Bronchial epithelial cell (primary cell): ENCODE measurements at regions not wholly inside any gene's neighbourhood (a gene's known extent, or its start where the extent isn't known, plus 50 kb on each side); places are given as distances from the start of the nearest gene placed in this dataset.

Source experiments
- DNase-seq: peaks from one replicate; pipeline ENCODE4 v3.0.0-alpha.2; 2010; ENCODE audit warnings: low read depth
- FAIRE-seq: peaks from 2 replicates; lab custom pipeline; 2011; peaks lifted over from hg19 to GRCh38; lab: Jason Lieb, UNC
- H3K27me3 ChIP-seq: 2 replicates; pipeline ENCODE4 v1.5.1; 2011; ENCODE audit warnings: low read length; ENCODE audit not compliant: control insufficient read depth, insufficient read depth
- H3K36me3 ChIP-seq: 2 replicates; pipeline ENCODE4 v1.5.1; 2011; ENCODE audit warnings: low read length; ENCODE audit not compliant: control insufficient read depth, insufficient read depth
- H3K4me3 ChIP-seq: 2 replicates; pipeline ENCODE4 v1.5.1; 2011; ENCODE audit warnings: mild to moderate bottlenecking, low read depth, low read length, control low read depth
- TF ChIP-seq, protein P1 (sequence below): IDR thresholded peaks from 2 replicates; pipeline ENCODE4 v1.5.1; 2011; ENCODE audit warnings: mild to moderate bottlenecking, moderate library complexity, low read length, control low read depth, inconsistent platforms; ENCODE audit not compliant: insufficient read depth, severe bottlenecking

DNA sequence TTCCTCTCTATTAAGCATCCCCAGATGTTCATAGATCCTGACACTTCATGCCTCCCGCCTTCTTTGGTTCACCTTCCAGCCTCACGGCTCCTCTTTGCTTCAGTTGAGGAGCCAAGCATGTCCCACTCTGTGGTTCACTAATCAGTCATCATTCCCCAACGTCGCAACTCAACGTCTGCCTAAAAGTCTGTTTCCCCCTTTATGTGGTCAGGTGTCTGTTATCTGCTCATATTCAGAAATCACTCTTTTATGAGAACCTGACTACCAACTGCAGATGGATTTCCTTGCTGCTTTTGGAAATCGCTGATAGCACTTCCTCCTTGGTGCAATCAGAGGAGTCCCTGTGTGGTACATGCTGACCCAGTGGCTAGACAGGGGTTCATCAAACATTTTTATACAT lies 94.1 kb upstream of the VANGL1 start:
- no peak for DNase-seq
- H3K27me3 ChIP-seq, result no peaks in the 10 kb centered on the region
- FAIRE-seq, result no peak
- H3K36me3 ChIP-seq, result no peaks in the 10 kb centered on the region
- no peak overlapping the region for H3K4me3 ChIP-seq
- TF ChIP-seq, protein P1, sequence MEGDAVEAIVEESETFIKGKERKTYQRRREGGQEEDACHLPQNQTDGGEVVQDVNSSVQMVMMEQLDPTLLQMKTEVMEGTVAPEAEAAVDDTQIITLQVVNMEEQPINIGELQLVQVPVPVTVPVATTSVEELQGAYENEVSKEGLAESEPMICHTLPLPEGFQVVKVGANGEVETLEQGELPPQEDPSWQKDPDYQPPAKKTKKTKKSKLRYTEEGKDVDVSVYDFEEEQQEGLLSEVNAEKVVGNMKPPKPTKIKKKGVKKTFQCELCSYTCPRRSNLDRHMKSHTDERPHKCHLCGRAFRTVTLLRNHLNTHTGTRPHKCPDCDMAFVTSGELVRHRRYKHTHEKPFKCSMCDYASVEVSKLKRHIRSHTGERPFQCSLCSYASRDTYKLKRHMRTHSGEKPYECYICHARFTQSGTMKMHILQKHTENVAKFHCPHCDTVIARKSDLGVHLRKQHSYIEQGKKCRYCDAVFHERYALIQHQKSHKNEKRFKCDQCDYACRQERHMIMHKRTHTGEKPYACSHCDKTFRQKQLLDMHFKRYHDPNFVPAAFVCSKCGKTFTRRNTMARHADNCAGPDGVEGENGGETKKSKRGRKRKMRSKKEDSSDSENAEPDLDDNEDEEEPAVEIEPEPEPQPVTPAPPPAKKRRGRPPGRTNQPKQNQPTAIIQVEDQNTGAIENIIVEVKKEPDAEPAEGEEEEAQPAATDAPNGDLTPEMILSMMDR, result no peak

DNA sequence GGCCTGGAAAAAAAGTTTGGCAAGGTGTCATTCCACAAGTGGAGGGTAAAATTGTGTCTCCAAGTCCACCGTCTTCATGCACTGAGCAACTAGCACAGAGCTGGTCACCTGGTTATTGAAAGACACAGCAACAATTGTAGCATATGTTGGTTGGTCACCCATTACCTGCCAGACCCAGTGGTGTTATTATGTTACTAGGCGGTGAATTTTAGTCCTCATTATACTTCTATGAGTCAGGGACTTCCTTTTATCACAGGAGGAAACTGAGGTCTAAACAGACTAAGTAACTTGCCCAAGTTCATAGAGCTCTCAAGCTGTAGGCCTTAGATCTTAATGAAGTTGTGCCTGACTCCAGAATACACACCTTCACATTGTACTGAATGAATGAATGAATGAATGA lies 94.9 kb upstream of the VANGL1 start:
- Histone ChIP-seq H3K27me3 (no peaks in the 10 kb centered on the region), H3K36me3 (no peaks in the 10 kb centered on the region), H3K4me3 (no peak overlapping the region)
- no peak for FAIRE-seq
- peak; percentile 44 for DNase-seq
- TF ChIP-seq, protein P1, result no peak

DNA sequence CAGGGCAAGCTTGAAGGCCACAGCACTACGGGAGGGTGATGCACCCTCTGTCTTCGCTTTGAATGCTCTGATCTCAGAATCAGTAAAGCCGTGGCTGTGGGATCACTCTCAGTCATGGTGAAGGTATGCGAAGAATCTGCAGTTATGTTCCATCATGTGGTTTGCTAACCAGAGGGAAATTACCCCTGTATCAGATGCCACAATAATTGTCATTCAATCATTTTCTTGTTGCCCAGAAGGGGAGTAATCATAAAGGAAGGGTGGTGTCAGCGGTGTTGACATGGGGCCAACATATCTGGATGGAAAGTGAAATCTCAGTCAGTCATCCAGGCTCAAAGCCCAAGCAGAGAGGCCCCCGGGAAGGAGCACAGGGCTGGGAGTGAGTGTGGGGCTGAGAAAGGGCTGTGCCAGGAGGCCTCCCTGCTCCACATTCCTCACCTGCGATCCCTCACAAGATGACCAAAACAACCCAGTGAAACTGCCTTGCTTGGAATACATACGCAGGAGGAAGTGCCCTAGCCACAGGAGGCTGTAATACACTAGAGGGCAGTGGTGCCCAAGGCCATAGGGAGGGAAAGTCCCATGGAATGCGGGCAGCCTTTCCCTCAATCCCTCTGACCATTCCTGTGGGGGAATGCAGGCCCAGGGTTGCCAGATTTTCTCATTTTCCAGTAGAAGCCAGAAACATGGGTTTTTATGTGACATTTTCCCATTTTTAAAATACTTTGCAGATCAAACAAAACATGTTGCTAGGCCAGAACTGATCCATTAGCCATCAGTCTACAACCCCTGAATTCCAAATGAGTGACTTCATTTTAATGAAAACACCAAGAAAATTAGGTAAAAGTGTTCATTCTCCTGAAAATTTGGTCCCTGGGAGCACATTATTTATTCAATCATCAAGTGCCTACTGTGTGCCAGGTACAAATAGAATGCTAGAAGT lies 95.7 kb upstream of the VANGL1 start:
- DNase-seq (peak; percentile 97), FAIRE-seq (no peak)
- TF ChIP-seq, protein P1, result peak; percentile 81
- H3K27me3 ChIP-seq, result no peaks in the 10 kb centered on the region
- H3K4me3 ChIP-seq, result no peak overlapping the region
- H3K36me3 ChIP-seq, result no peaks in the 10 kb centered on the region

DNA sequence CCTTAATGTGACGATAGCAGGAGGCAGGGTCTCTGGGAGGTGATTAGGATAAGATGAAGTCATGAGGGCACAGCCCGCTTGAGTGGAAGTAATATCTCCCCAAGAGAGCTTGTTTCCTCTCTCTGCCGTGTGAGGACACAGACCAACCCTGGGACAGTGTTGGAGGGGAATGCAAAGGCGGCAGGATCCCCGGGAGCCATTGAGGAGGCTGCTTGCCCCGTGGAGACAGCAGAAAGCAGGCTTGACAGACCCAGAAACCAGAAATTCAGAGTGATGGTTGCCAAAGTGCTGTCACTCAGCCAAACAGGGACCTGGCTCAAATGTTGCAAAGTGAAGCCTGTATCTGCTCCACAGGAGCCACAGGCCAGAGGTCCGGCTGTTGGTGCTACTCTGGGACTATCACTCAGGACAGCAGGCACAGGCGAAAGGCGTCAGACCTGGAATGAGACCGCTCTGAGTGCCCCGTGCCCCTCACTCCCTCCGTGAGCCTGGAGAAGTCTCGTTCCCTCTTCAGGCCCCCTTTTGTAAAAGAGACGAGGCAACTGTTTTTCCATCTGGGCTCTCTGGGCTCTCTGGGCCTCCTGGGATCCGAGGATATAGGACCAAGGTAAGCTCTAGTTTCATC lies 96.6 kb upstream of the VANGL1 start:
- no peaks in the 10 kb centered on the region for H3K36me3 ChIP-seq
- TF ChIP-seq, protein P1, result no peak
- FAIRE-seq, result no peak
- DNase-seq, result no peak
- no peak overlapping the region for H3K4me3 ChIP-seq
- H3K27me3 ChIP-seq, result no peaks in the 10 kb centered on the region

DNA sequence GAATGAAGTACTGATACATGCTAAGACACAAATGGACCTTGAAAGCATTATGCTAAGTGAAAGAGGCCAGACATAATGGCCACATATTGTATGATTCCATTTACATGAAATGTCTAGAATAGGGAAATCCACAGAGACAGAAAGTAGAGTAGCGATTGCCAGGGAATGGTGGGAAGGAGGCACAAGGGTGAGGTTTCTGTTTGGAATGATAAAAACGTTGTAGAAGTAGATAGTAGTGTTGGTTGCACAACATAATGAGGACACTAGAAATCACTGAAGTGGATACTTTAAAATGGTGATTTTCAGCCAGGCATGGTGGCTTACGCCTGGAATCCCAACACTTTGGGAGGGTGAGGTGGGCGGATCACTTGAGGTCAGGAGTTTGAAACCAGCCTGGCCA lies 97.6 kb upstream of the VANGL1 start:
- Histone ChIP-seq H3K36me3 (no peaks in the 10 kb centered on the region), H3K4me3 (no peak overlapping the region), H3K27me3 (no peaks in the 10 kb centered on the region)
- DNase-seq, result no peak
- TF ChIP-seq, protein P1, result no peak
- no peak for FAIRE-seq
